HG03196 (cell line): ENCODE measurements at regions not wholly inside any gene's neighbourhood (a gene's known extent, or its start where the extent isn't known, plus 50 kb on each side); places are given as distances from the start of the nearest gene placed in this dataset.
A peak's percentile ranks its signal among the peaks of the same experiment; 100 is the strongest.
"Not testable (repeated sequence)": the region's sequence is repeated elsewhere in the genome, so short reads cannot be mapped to it uniquely, and the experiment has no call there.

Source experiments
- ATAC-seq: cut with Tn5 transposase; IDR thresholded peaks from one replicate; pipeline ENCODE4 v1.9.1; 2021; ENCODE audit not compliant: unreplicated experiment

GRCh38 chr5:122665051-122665450 lies 109.8 kb upstream of the SNX2 start:
- no peak for ATAC-seq

GRCh38 chr5:122668552-122668951 lies 106.3 kb upstream of the SNX2 start:
- ATAC-seq: no peak

- ATAC-seq: not testable (repeated sequence)
Measured at GRCh38 chr5:122669709-122670108, 105.2 kb upstream of the SNX2 start.

- ATAC-seq: no peak
Measured at GRCh38 chr5:122673343-122673742, 101.5 kb upstream of the SNX2 start.

- ATAC-seq: no peak
Measured at GRCh38 chr5:122674385-122674784, 100.5 kb upstream of the SNX2 start.

GRCh38 chr5:122680623-122681350 lies 94.1 kb upstream of the SNX2 start:
- no peak for ATAC-seq

- no peak for ATAC-seq
Measured at GRCh38 chr5:122683631-122684030, 91.2 kb upstream of the SNX2 start.

- no peak for ATAC-seq
Measured at GRCh38 chr5:122690266-122690665, 84.6 kb upstream of the SNX2 start.

- no peak for ATAC-seq
Measured at GRCh38 chr5:122691931-122692330, 82.9 kb upstream of the SNX2 start.

GRCh38 chr5:122693963-122694362 lies 80.9 kb upstream of the SNX2 start:
- ATAC-seq: no peak

GRCh38 chr5:122694884-122695283 lies 80.0 kb upstream of the SNX2 start:
- no peak for ATAC-seq

GRCh38 chr5:122696735-122697134 lies 78.1 kb upstream of the SNX2 start:
- ATAC-seq: not testable (repeated sequence)

- ATAC-seq: no peak
Measured at GRCh38 chr5:122697191-122697590, 77.7 kb upstream of the SNX2 start.

GRCh38 chr5:122699201-122699600 lies 75.7 kb upstream of the SNX2 start:
- ATAC-seq: no peak

- peak; percentile 97 for ATAC-seq
Measured at GRCh38 chr5:122701640-122702523, 73.0 kb upstream of the SNX2 start.

- peak; percentile 52 for ATAC-seq
Measured at GRCh38 chr5:122702524-122702875, 72.4 kb upstream of the SNX2 start.

GRCh38 chr5:122703203-122703602 lies 71.7 kb upstream of the SNX2 start:
- ATAC-seq: no peak

GRCh38 chr5:122704247-122705036 lies 70.4 kb upstream of the SNX2 start:
- no peak for ATAC-seq

- no peak for ATAC-seq
Measured at GRCh38 chr5:122705851-122706250, 69.0 kb upstream of the SNX2 start.

GRCh38 chr5:122707796-122708195 lies 67.1 kb upstream of the SNX2 start:
- ATAC-seq: no peak

- ATAC-seq: no peak
Measured at GRCh38 chr5:122713041-122713440, 61.8 kb upstream of the SNX2 start.

- ATAC-seq: no peak
Measured at GRCh38 chr5:122715095-122715494, 59.8 kb upstream of the SNX2 start.
